ENCODE measurements at regions not wholly inside any gene's neighbourhood (a gene's known extent, or its start where the extent isn't known, plus 50 kb on each side); places are given as distances from the start of the nearest gene placed in this dataset.

GRCh38 chr6:153705429-153705828 is 333.6 kb upstream of the OPRM1 start:
- Histone ChIP-seq H2AFZ (ENCODE audit: low read length) (no peak overlapping the region), H2BK20ac (ENCODE audit: low read length) (no peak overlapping the region), H3K9me3 (ENCODE audit: insufficient read depth in 2 of 2, low read depth in 1 of 2, low read length in 1 of 2) (peaks cover 7 to 8% of the 10 kb centered on the region in 2 experiments; a peak in 3 of 4 replicates), H3K4me3 (ENCODE audit: extremely low read depth in 1 of 4, insufficient read depth in 2 of 4, low read depth in 3 of 4, low read length in 4 of 4) (no peak overlapping the region), H3K4me2 (ENCODE audit: insufficient read depth in 1 of 2, low read depth in 2 of 2, low read length in 2 of 2) (no peak overlapping the region), H3K36me3 (ENCODE audit: control insufficient read depth in 2 of 4, insufficient read depth in 4 of 4, low read length in 3 of 4) (peaks cover 0 to 3% (median 0%) of the 10 kb centered on the region in 4 experiments; a peak in 1 of 8 replicates), H4K91ac (replicated peaks; ENCODE audit: insufficient read length, low read length) (no peak overlapping the region), H3K4me1 (replicated peaks in 1 of 4; ENCODE audit: control insufficient read depth in 3 of 4, insufficient read depth in 4 of 4, low read length in 3 of 4) (no peaks in the 10 kb centered on the region), H3K79me2 (ENCODE audit: control insufficient read depth in 1 of 2, insufficient read depth in 2 of 2, low read length in 2 of 2) (no peaks in the 10 kb centered on the region), H3K79me1 (ENCODE audit: low read depth, low read length) (no peaks in the 10 kb centered on the region), H2BK5ac (ENCODE audit: low read depth, low read length) (no peak overlapping the region), H2BK12ac (ENCODE audit: low read depth, low read length) (no peak overlapping the region), H4K5ac (ENCODE audit: insufficient read length, low read depth, low read length) (no peak overlapping the region), H2BK120ac (replicated peaks; ENCODE audit: low read depth, low read length) (no peak overlapping the region), H3K4ac (replicated peaks; ENCODE audit: insufficient read length, low read depth, low read length) (no peak overlapping the region), H3K14ac (ENCODE audit: insufficient read length) (no peak overlapping the region), H3K18ac (ENCODE audit: extremely low read depth, low read length) (no peak overlapping the region), H2BK15ac (ENCODE audit: low read length) (no peak overlapping the region), H3K23me2 (ENCODE audit: low read depth, low read length) (no peaks in the 10 kb centered on the region), H3K9ac (replicated peaks in 1 of 4; ENCODE audit: extremely low read depth in 1 of 4, low read depth in 3 of 4, low read length in 3 of 4) (no peak overlapping the region), H4K8ac (ENCODE audit: extremely low read depth, insufficient read depth, low read length) (no peak overlapping the region), H3K27ac (ENCODE audit: low read depth, low read length) (no peak overlapping the region), H4K20me1 (replicated peaks in 1 of 2; ENCODE audit: control insufficient read depth in 1 of 2, insufficient read depth in 2 of 2, low read length in 2 of 2) (no peaks in the 10 kb centered on the region), H3K27me3 (replicated peaks in 1 of 4; ENCODE audit: control insufficient read depth in 3 of 4, extremely low read depth in 1 of 4, insufficient read depth in 3 of 4, low read length in 3 of 4) (no peaks in the 10 kb centered on the region), H3K56ac (replicated peaks; ENCODE audit: insufficient read length, low read depth, low read length) (no peak overlapping the region), H3K23ac (ENCODE audit: insufficient read length) (no peak overlapping the region), H2AK5ac (ENCODE audit: low read depth, low read length) (no peak overlapping the region)
- CTCF ChIA-PET (ENCODE audit: partially characterized antibody), result interaction anchor here (1.4 kb wide), 1 partner anchor 10 kb away, joined by 4 read pairs; no protein-coding TSS in a partner anchor
- no peak for DNase-seq (ENCODE audit: low read depth in 1 of 2, low spot score in 2 of 2)
- FAIRE-seq, result no peak
- POLR2A ChIA-PET (ENCODE audit: partially characterized antibody), result no interaction called here
- no peak for TF ChIP-seq YY1 (IDR thresholded peaks at IDR 0.05; ENCODE audit: low read depth, low read length)
